Activated effector memory CD4-positive, alpha-beta T cell treated with anti-CD3 and anti-CD28 coated beads, Interleukin-2, amount 50 U/mL, for 16 hours (primary cell): ENCODE measurements at regions not wholly inside any gene's neighbourhood (a gene's known extent, or its start where the extent isn't known, plus 50 kb on each side); places are given as distances from the start of the nearest gene placed in this dataset.
"Not testable (repeated sequence)": the region's sequence is repeated elsewhere in the genome, so short reads cannot be mapped to it uniquely, and the experiment has no call there.

ENCODE experiments used
- DNase-seq: peaks from one replicate; pipeline ENCODE4 v3.0.0-alpha.2; 2020

- DNase-seq = no peak
These were observed 273.8 kb downstream of the RPS6KC1 start for GRCh38 chr1:213324859-213325258.

GRCh38 chr1:213325482-213325881, 274.4 kb downstream of the RPS6KC1 start:
- DNase-seq = no peak

- DNase-seq = no peak
These were observed 275.4 kb downstream of the RPS6KC1 start for GRCh38 chr1:213326281-213327016.

- DNase-seq = no peak
These were observed 276.1 kb downstream of the RPS6KC1 start for GRCh38 chr1:213327017-213327667.

GRCh38 chr1:213329406-213330008, 278.5 kb downstream of the RPS6KC1 start:
- no peak for DNase-seq

- no peak for DNase-seq
These were observed 279.2 kb downstream of the RPS6KC1 start for GRCh38 chr1:213330281-213330680.

GRCh38 chr1:213331631-213332175, 280.7 kb downstream of the RPS6KC1 start:
- no peak for DNase-seq

GRCh38 chr1:213332491-213332890, 281.4 kb downstream of the RPS6KC1 start:
- DNase-seq = no peak

- DNase-seq = no peak
These were observed 282.1 kb downstream of the RPS6KC1 start for GRCh38 chr1:213333121-213333520.

- DNase-seq = no peak
These were observed 284.0 kb downstream of the RPS6KC1 start for GRCh38 chr1:213335084-213335483.

GRCh38 chr1:213337025-213337678, 286.1 kb downstream of the RPS6KC1 start:
- DNase-seq = no peak

- no peak for DNase-seq
These were observed 289.6 kb downstream of the RPS6KC1 start for GRCh38 chr1:213340593-213340992.

- no peak for DNase-seq
These were observed 294.6 kb downstream of the RPS6KC1 start for GRCh38 chr1:213345621-213346020.

GRCh38 chr1:213357403-213357802, 306.4 kb downstream of the RPS6KC1 start:
- DNase-seq = no peak

GRCh38 chr1:213358368-213358767, 307.3 kb downstream of the RPS6KC1 start:
- DNase-seq = not testable (repeated sequence)

- no peak for DNase-seq
These were observed 311.6 kb downstream of the RPS6KC1 start for GRCh38 chr1:213362598-213362997.

- DNase-seq = no peak
These were observed 315.2 kb downstream of the RPS6KC1 start for GRCh38 chr1:213366141-213366831.

- DNase-seq = no peak
These were observed 318.4 kb downstream of the RPS6KC1 start for GRCh38 chr1:213369465-213369864.

- no peak for DNase-seq
These were observed 319.5 kb downstream of the RPS6KC1 start for GRCh38 chr1:213370523-213370922.

GRCh38 chr1:213371525-213371846, 320.4 kb downstream of the RPS6KC1 start:
- DNase-seq = no peak

GRCh38 chr1:213371847-213372619, 321.0 kb downstream of the RPS6KC1 start:
- no peak for DNase-seq

GRCh38 chr1:213374369-213374768, 323.3 kb downstream of the RPS6KC1 start:
- peak; percentile 80 for DNase-seq
